Colonic mucosa (tissue), 4 donors: ENCODE measurements at regions not wholly inside any gene's neighbourhood (a gene's known extent, or its start where the extent isn't known, plus 50 kb on each side); places are given as distances from the start of the nearest gene placed in this dataset.

Experiments
- DNase-seq: peaks from one replicate; pipeline ENCODE4 v3.0.0-alpha.2; 2020
- H3K27ac ChIP-seq: fragments of 200-600 bp; one replicate; pipeline ENCODE4 v1.8.0; 2021
- H3K27me3 ChIP-seq: fragments of 200-600 bp; one replicate; pipeline ENCODE4 v1.8.0; 2021
- H3K36me3 ChIP-seq: fragments of 200-600 bp; one replicate; pipeline ENCODE4 v1.8.0; 2021
- H3K4me1 ChIP-seq: fragments of 200-600 bp; one replicate; pipeline ENCODE4 v1.8.0; 2021; ENCODE audit warnings: mild to moderate bottlenecking
- H3K4me3 ChIP-seq: fragments of 200-600 bp; one replicate; pipeline ENCODE4 v1.8.0; 2021
- H3K9ac ChIP-seq, 2 donors: one replicate each; pipeline ENCODE4 v1.7.0; 2013; ENCODE audit warnings: control low read depth in 2 of 2, low read depth in 2 of 2, low read length in 2 of 2
- H3K9me3 ChIP-seq: fragments of 200-600 bp; one replicate; pipeline ENCODE4 v1.8.0; 2021
- CTCF ChIP-seq: fragments of 200-600 bp; IDR thresholded peaks from one replicate; pipeline ENCODE4 v1.8.0; 2022; ENCODE audit warnings: antibody characterized with exemption, mild to moderate bottlenecking
- intact Hi-C: fragments of 100-400 bp; cut with DNase I; formaldehyde crosslinking; loops from one replicate; pipeline ENCODE4 v1.14.1; 2022
- donor health status: healthy.
- donor health status: DM: no; HTN: no; CAD: no.
- donor health status: DM: no; HTN: no; CAD: no.

- H3K4me3 ChIP-seq = no peak overlapping the region
- no peak overlapping the region for H3K27ac ChIP-seq
- no peaks in the 10 kb centered on the region for H3K27me3 ChIP-seq
- no peak for DNase-seq
- no peaks in the 10 kb centered on the region for H3K9me3 ChIP-seq
- no peak for TF ChIP-seq CTCF
- H3K36me3 ChIP-seq = no peaks in the 10 kb centered on the region
- no peaks in the 10 kb centered on the region for H3K4me1 ChIP-seq
- no peak overlapping the region for H3K9ac ChIP-seq
- intact Hi-C loops = no loop called here
Measured at GRCh38 chr16:61390965-61391637, 645.1 kb downstream of the CDH8 start.

GRCh38 chr16:61385392-61386071 is 650.7 kb downstream of the CDH8 start:
- H3K4me1 ChIP-seq = no peaks in the 10 kb centered on the region
- intact Hi-C loops = no loop called here
- no peak for DNase-seq
- TF ChIP-seq CTCF = no peak
- no peaks in the 10 kb centered on the region for H3K27me3 ChIP-seq
- no peak overlapping the region for H3K27ac ChIP-seq
- no peaks in the 10 kb centered on the region for H3K9me3 ChIP-seq
- H3K9ac ChIP-seq = no peak overlapping the region
- no peaks in the 10 kb centered on the region for H3K36me3 ChIP-seq
- H3K4me3 ChIP-seq = no peak overlapping the region

- intact Hi-C loops = no loop called here
- no peaks in the 10 kb centered on the region for H3K27me3 ChIP-seq
- DNase-seq = no peak
- no peaks in the 10 kb centered on the region for H3K36me3 ChIP-seq
- no peaks in the 10 kb centered on the region for H3K4me1 ChIP-seq
- H3K9ac ChIP-seq = no peak overlapping the region
- TF ChIP-seq CTCF = no peak
- H3K4me3 ChIP-seq = no peak overlapping the region
- H3K27ac ChIP-seq = no peak overlapping the region
- H3K9me3 ChIP-seq = no peaks in the 10 kb centered on the region
Measured at GRCh38 chr16:61382435-61382834, 653.8 kb downstream of the CDH8 start.

- intact Hi-C loops = no loop called here
- H3K9ac ChIP-seq = no peak overlapping the region
- no peak for DNase-seq
- H3K36me3 ChIP-seq = no peaks in the 10 kb centered on the region
- no peak for TF ChIP-seq CTCF
- no peaks in the 10 kb centered on the region for H3K9me3 ChIP-seq
- H3K27me3 ChIP-seq = no peaks in the 10 kb centered on the region
- no peak overlapping the region for H3K4me3 ChIP-seq
- no peaks in the 10 kb centered on the region for H3K4me1 ChIP-seq
- H3K27ac ChIP-seq = no peak overlapping the region
Measured at GRCh38 chr16:61379311-61379710, 656.9 kb downstream of the CDH8 start.

- DNase-seq = no peak
- H3K27ac ChIP-seq = no peak overlapping the region
- intact Hi-C loops = no loop called here
- no peak for TF ChIP-seq CTCF
- H3K27me3 ChIP-seq = no peaks in the 10 kb centered on the region
- no peaks in the 10 kb centered on the region for H3K9me3 ChIP-seq
- no peaks in the 10 kb centered on the region for H3K36me3 ChIP-seq
- H3K4me1 ChIP-seq = no peaks in the 10 kb centered on the region
- no peak overlapping the region for H3K9ac ChIP-seq
- no peak overlapping the region for H3K4me3 ChIP-seq
Measured at GRCh38 chr16:61374071-61374470, 662.2 kb downstream of the CDH8 start.
